ENCODE measurements at regions not wholly inside any gene's neighbourhood (a gene's known extent, or its start where the extent isn't known, plus 50 kb on each side); places are given as distances from the start of the nearest gene placed in this dataset.
A peak's percentile ranks its signal among the peaks of the same experiment; 100 is the strongest.

DNA sequence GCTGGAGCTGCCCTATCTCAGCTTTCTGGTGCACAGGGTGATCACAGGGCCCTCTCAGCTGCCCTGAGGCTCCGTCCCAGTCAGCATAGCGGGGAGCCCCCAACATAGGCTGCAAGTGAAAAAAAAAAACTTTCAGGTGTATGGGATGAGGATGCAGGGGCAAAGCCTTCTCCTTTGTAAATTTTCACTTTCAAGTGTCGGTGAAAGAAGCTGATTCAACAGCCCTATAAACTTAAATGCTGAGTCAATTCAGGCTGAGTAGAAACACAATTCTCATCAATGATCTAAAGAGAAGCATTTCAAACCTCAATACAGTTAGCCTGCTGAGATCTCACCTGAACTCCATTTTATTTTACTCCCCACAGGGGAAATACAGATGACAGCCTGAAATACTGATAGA, 171.2 kb downstream of the SEC16B start:
- intact Hi-C loops (cut with DNase I), result no loop called here
- ATAC-seq, result no peak
- no peak for DNase-seq

DNA sequence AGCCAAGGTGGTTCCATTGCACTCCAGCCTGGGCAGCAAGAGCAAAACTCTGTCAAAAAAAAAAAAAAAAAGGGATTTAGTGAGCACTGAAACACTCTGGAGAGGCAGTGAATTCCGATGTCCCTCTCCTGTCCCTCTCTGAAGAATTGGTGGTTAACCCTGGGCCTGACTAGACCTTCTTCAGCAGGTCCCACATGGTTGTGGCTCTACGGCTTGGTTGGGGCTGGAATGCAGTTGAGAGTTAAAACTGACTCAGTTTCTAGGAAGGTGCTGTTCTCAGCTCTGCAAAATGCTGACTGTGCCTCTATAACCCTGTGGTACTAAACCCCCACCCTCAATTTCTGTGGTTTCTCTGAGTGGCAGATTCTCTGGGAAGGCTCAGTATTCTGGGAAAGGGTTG, 173.3 kb downstream of the SEC16B start:
- DNase-seq (no peak), ATAC-seq (no peak)
- intact Hi-C loops (cut with DNase I), result no loop called here

- no peak for DNase-seq
- intact Hi-C loops (cut with DNase I), result no loop called here
- ATAC-seq, result no peak
Observed at GRCh38 chr1:177794376-177794991, 175.4 kb downstream of the SEC16B start.

GRCh38 chr1:177793900-177794299, 176.0 kb downstream of the SEC16B start:
- no peak for DNase-seq
- intact Hi-C loops (cut with DNase I), result no loop called here
- no peak for ATAC-seq

DNA sequence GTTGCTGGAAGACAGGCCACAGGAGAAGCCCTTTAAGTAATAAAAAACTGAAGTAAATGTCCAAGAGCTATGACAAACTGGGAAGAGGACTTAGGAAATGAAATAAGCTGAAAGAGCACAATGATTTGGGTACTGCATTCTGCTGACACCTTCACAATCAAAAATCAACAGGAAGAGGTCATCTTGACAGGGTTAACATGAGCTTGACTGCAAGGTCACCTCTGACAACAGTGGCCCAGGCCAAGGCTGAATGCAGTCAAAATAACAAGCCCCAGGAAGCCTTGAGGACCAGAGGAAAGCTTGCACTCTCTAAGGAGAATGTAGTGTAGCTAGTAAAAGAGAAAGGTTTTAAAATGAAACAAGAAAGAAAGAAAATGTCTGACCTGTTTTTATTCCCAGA, 179.3 kb downstream of the SEC16B start:
- DNase-seq (no peak), ATAC-seq (no peak)
- intact Hi-C loops (cut with DNase I), result no loop called here

GRCh38 chr1:177789956-177790355, 179.9 kb downstream of the SEC16B start:
- intact Hi-C loops (cut with DNase I), result loop anchor here in 1 of 2 donors (10.0 kb wide), 1 partner anchor 895 kb away; no protein-coding TSS in a partner anchor
- no peak for DNase-seq
- no peak for ATAC-seq

- ATAC-seq, result no peak
- intact Hi-C loops (cut with DNase I), result loop anchor here in 1 of 2 donors (10.0 kb wide), 1 partner anchor 891 kb away; no protein-coding TSS in a partner anchor
- DNase-seq, result no peak
Observed at GRCh38 chr1:177786176-177786745, 183.6 kb downstream of the SEC16B start.

GRCh38 chr1:177784936-177785335, 184.9 kb downstream of the SEC16B start:
- intact Hi-C loops (cut with DNase I), result loop anchor here in 1 of 2 donors (5.0 to 10.0 kb wide), 2 partner anchors 122 to 890 kb away; no protein-coding TSS in a partner anchor
- DNase-seq, result no peak
- ATAC-seq, result no peak

DNA sequence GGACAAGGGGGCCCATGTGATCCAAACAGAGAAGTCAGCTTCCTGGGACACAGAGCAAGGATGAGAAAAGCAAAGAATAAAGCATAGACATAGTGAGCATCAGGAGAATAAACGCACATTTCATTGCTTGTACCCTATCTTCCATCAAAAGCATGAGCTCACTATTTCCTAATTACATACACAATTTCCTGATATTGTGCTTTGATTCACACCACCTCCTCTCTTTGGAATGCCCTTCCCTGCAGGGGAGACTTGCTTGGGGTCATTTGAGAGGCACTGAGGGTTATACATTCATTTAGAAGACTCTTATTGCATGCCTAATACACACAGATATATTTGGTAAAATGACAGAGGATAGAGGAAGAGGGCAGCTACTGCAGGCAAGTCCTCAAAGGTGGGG, 185.4 kb downstream of the SEC16B start:
- ATAC-seq (no peak), DNase-seq (no peak)
- intact Hi-C loops (cut with DNase I), result loop anchor here in 1 of 2 donors (5.0 to 10.0 kb wide), 2 partner anchors 123 to 890 kb away; no protein-coding TSS in a partner anchor

GRCh38 chr1:177783051-177783450, 186.8 kb downstream of the SEC16B start:
- ATAC-seq, result no peak
- DNase-seq, result no peak
- intact Hi-C loops (cut with DNase I), result loop anchor here in 1 of 2 donors (5.0 to 10.0 kb wide), 2 partner anchors 124 to 888 kb away; no protein-coding TSS in a partner anchor

- DNase-seq (no peak), ATAC-seq (peak; percentile 53 to 57)
- intact Hi-C loops (cut with DNase I), result loop anchor here in 1 of 2 donors (5.0 to 10.0 kb wide), 2 partner anchors 127 to 885 kb away; no protein-coding TSS in a partner anchor
Observed at GRCh38 chr1:177780096-177780700, 189.7 kb downstream of the SEC16B start.

GRCh38 chr1:177779166-177779965, 190.5 kb downstream of the SEC16B start:
- intact Hi-C loops (cut with DNase I), result loop anchor here in 1 of 2 donors (10.0 kb wide), 1 partner anchor 525 kb away; no protein-coding TSS in a partner anchor
- no peak for ATAC-seq
- no peak for DNase-seq

- no peak for ATAC-seq
- intact Hi-C loops (cut with DNase I), result loop anchor here in 1 of 2 donors (10.0 kb wide), 1 partner anchor 521 kb away; no protein-coding TSS in a partner anchor
- no peak for DNase-seq
Observed at GRCh38 chr1:177775924-177776323, 193.9 kb downstream of the SEC16B start.

- DNase-seq, result no peak
- intact Hi-C loops (cut with DNase I), result loop anchor here in 1 of 2 donors (10.0 kb wide), 1 partner anchor 518 kb away; no protein-coding TSS in a partner anchor
Observed at GRCh38 chr1:177772386-177772960, 197.4 kb downstream of the SEC16B start.

DNA sequence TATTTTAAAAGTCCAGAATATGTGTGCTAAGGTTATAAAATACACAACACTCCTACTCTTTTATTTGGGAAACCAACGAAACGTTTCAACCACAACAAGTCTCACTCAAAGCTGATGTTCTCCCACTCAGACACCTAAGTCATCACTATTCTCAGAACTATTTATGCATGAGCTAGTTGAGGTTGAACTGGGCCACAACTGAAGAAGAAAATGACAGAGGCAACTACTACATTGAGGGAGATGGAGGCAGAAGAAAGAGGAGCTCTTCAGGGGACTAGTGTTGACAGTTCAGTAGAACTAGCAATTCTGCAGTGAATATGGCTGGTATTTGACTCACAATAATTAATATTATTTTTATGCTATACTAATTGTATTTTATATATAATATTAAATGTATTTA, 198.2 kb downstream of the SEC16B start:
- intact Hi-C loops (cut with DNase I), result loop anchor here in 1 of 2 donors (10.0 kb wide), 1 partner anchor 517 kb away; no protein-coding TSS in a partner anchor
- ATAC-seq (no peak), DNase-seq (no peak)

More at GRCh38 chr1:177772386-177772960, 197.4 kb downstream of the SEC16B start:
- no peak for ATAC-seq

DNA sequence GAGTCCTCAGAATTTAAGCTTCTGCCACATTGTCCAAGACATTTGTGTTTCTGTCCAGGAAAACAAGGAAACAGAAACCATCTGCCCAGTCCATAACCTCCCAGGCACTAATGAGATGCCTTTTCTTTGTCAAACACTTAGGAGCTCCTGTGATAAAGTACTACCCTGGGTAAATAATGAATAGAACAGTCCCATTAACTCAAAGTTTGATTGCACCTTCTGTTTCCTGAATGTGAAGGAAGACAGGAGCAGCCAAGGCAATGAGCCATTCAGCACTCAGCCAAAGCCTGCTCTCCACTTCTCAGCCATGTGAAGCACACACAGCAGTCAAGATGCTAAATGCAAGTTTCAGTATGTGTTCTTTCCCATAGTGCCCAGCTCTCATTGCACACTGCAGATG, 199.8 kb downstream of the SEC16B start:
- DNase-seq, result no peak
- intact Hi-C loops (cut with DNase I), result loop anchor here in 1 of 2 donors (10.0 kb wide), 1 partner anchor 515 kb away; no protein-coding TSS in a partner anchor
- no peak for ATAC-seq

DNA sequence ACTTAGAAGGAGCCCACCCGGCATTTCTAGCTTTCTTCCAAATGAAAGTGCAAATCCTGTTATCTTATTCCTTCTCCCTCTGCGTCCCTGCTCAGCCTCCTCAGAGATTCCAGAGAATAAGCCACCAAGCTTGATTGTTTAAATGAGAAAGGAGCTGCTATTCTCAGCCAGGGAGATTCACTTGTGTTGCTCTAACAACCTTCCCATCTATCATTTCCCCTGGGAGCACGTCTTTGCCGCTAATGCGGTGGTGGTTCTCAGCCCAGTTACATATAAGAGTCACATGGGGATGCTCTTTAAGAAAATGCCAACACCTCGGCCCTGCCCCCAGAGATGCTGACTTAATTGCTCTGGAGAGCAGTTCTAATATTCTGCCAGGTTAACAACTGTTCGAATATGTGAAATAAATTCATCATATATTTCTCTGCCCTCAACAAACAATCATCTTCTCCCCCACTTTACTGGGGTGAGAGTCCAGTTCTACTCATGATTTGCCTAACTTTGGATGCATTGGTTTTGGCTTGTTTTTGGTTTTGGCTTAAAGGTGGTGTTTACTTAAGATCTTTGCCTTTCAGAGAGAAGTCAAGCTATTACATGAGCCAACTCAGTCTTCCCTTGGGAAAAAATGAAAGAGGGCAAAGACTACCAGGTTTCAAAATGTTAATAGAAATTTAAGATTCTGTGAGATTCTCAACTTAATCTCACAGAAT, 213.9 kb downstream of the SEC16B start:
- intact Hi-C loops (cut with DNase I), result no loop called here
- DNase-seq, result no peak

GRCh38 chr1:177754603-177755002, 215.3 kb downstream of the SEC16B start:
- ATAC-seq (no peak), DNase-seq (no peak)
- intact Hi-C loops (cut with DNase I), result no loop called here

More for the DNA sequence above, 213.9 kb downstream of the SEC16B start:
- ATAC-seq, result no peak

All from left cardiac atrium (tissue), 4 donors.